ENCODE measurements at regions not wholly inside any gene's neighbourhood (a gene's known extent, or its start where the extent isn't known, plus 50 kb on each side); places are given as distances from the start of the nearest gene placed in this dataset.

- TF ChIP-seq CTCF (conservative IDR thresholded peaks at IDR 0.05; ENCODE audit: low read depth), result no peak
- DNase-seq (ENCODE audit: low spot score), result no peak
- H3K27ac ChIP-seq, result no peak overlapping the region
- ChIA-PET POLR2A (ENCODE audit: low non-redundant PET) (no interaction called here), CTCF (interaction anchor here (0.6 kb wide), 1 partner anchor 393 kb away, joined by 3 read pairs; no protein-coding TSS in a partner anchor)
Measured at GRCh38 chr14:47966076-47966810, 290.8 kb upstream of the MDGA2 start.

GRCh38 chr14:47961634-47962033, 286.2 kb upstream of the MDGA2 start:
- POLR2A ChIA-PET (ENCODE audit: low non-redundant PET), result no interaction called here
- CTCF ChIA-PET, result no interaction called here
- no peak for TF ChIP-seq CTCF (conservative IDR thresholded peaks at IDR 0.05; ENCODE audit: low read depth)
- H3K27ac ChIP-seq, result no peak overlapping the region
- DNase-seq (ENCODE audit: low spot score), result no peak

- TF ChIP-seq CTCF (conservative IDR thresholded peaks at IDR 0.05; ENCODE audit: low read depth), result no peak
- DNase-seq (ENCODE audit: low spot score), result peak; percentile 37
- ChIA-PET POLR2A (ENCODE audit: low non-redundant PET) (no interaction called here), CTCF (no interaction called here)
- no peak overlapping the region for H3K27ac ChIP-seq
Measured at GRCh38 chr14:47959740-47960139, 284.3 kb upstream of the MDGA2 start.

- POLR2A ChIA-PET (ENCODE audit: low non-redundant PET), result no interaction called here
- DNase-seq (ENCODE audit: low spot score), result no peak
- CTCF ChIA-PET, result no interaction called here
- no peak for TF ChIP-seq CTCF (conservative IDR thresholded peaks at IDR 0.05; ENCODE audit: low read depth)
- no peak overlapping the region for H3K27ac ChIP-seq
Measured at GRCh38 chr14:47949006-47949405, 273.6 kb upstream of the MDGA2 start.

- CTCF ChIA-PET, result interaction anchor here (0.6 kb wide), 1 partner anchor 637 kb away, joined by 3 read pairs; no protein-coding TSS in a partner anchor
- POLR2A ChIA-PET (ENCODE audit: low non-redundant PET), result no interaction called here
- no peak for TF ChIP-seq CTCF (conservative IDR thresholded peaks at IDR 0.05; ENCODE audit: low read depth)
- DNase-seq (ENCODE audit: low spot score), result no peak
- no peak overlapping the region for H3K27ac ChIP-seq
Measured at GRCh38 chr14:47935332-47935731, 259.9 kb upstream of the MDGA2 start.

- no peak overlapping the region for H3K27ac ChIP-seq
- DNase-seq (ENCODE audit: low spot score), result no peak
- TF ChIP-seq CTCF (conservative IDR thresholded peaks at IDR 0.05; ENCODE audit: low read depth), result no peak
- ChIA-PET CTCF (no interaction called here), POLR2A (ENCODE audit: low non-redundant PET) (no interaction called here)
Measured at GRCh38 chr14:47929334-47929733, 253.9 kb upstream of the MDGA2 start.
